Ascending aorta (tissue), 2 donors: ENCODE measurements at regions not wholly inside any gene's neighbourhood (a gene's known extent, or its start where the extent isn't known, plus 50 kb on each side); places are given as distances from the start of the nearest gene placed in this dataset.

Source experiments
- DNase-seq, 2 donors: peaks; one replicate each; pipeline ENCODE4 v3.0.0-alpha.2; 2019; ENCODE audit warnings: low spot score in 2 of 2
- H3K27ac ChIP-seq, 2 donors: fragments of 200-600 bp; sonication (generic); one replicate each; pipeline ENCODE4 v1.5.1; 2016 to 2017; ENCODE audit warnings: mild to moderate bottlenecking in 1 of 2
- H3K27me3 ChIP-seq: fragments of 200-600 bp; sonication (generic); one replicate; pipeline ENCODE4 v1.5.1; 2017
- H3K36me3 ChIP-seq, 2 donors: fragments of 200-600 bp; sonication (generic); one replicate each; pipeline ENCODE4 v1.5.1; 2016
- H3K4me1 ChIP-seq, 2 donors: fragments of 200-600 bp; sonication (generic); one replicate each; pipeline ENCODE4 v1.5.1; 2016 to 2017; ENCODE audit warnings: mild to moderate bottlenecking in 1 of 2
- H3K4me3 ChIP-seq, 2 donors: fragments of 200-600 bp; sonication (generic); one replicate each; pipeline ENCODE4 v1.5.1; 2016 to 2017; ENCODE audit warnings: mild to moderate bottlenecking in 1 of 2
- H3K9me3 ChIP-seq, 2 donors: fragments of 200-600 bp; sonication (generic); one replicate each; pipeline ENCODE4 v1.5.1; 2016
- CTCF ChIP-seq, 3 experiments: fragments of 200-600 bp in 2 of 3; fragments of 450-650 bp in 1 of 3; sonication (generic) in 2 of 3; IDR thresholded peaks; one replicate each; pipeline ENCODE4 v1.5.1; 2016 to 2019; ENCODE audit warnings: antibody characterized with exemption in 3 of 3, mild to moderate bottlenecking in 1 of 3, moderate library complexity in 1 of 3
- intact Hi-C: fragments of 100-400 bp; cut with DNase I; formaldehyde crosslinking; loops from one replicate; pipeline ENCODE4 v1.15.1; 2023

GRCh38 chr2:136222862-136223261 is 104.9 kb upstream of the CXCR4 start:
- DNase-seq: no peak
- intact Hi-C loops: no loop called here
- H3K9me3 ChIP-seq: no peaks in the 10 kb centered on the region
- TF ChIP-seq CTCF (IDR thresholded peaks at IDR 0.05): no peak
- no peak overlapping the region for H3K4me3 ChIP-seq
- no peaks in the 10 kb centered on the region for H3K4me1 ChIP-seq
- H3K27ac ChIP-seq: no peak overlapping the region
- no peaks in the 10 kb centered on the region for H3K27me3 ChIP-seq
- no peaks in the 10 kb centered on the region for H3K36me3 ChIP-seq

- Histone ChIP-seq H3K4me1 (no peaks in the 10 kb centered on the region), H3K27ac (no peak overlapping the region), H3K9me3 (no peaks in the 10 kb centered on the region), H3K4me3 (no peak overlapping the region), H3K27me3 (no peaks in the 10 kb centered on the region), H3K36me3 (no peaks in the 10 kb centered on the region)
- TF ChIP-seq CTCF (IDR thresholded peaks at IDR 0.05): no peak
- intact Hi-C loops: no loop called here
- DNase-seq: no peak
These were observed 103.1 kb upstream of the CXCR4 start for GRCh38 chr2:136221026-136221425.

DNA sequence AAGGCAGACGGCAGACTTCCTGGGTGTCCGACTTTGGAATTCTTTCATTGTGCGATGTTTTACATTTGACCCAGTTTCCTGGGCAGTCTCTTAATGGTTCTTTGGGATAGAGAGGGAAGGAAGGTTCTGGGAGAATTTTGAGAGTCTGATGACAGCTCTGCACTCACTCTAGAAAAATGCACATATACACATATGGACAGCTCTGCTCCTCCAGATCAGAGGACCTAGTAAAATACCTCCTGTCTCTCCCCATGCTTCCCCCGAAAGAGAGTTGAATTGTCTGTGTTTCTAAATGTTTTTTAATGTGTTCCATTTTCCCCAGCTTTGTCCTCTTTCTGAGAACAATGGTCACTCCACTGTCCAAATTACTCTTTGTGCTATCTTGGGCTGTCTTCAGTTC is 102.0 kb upstream of the CXCR4 start:
- H3K4me1 ChIP-seq: no peaks in the 10 kb centered on the region
- no peaks in the 10 kb centered on the region for H3K9me3 ChIP-seq
- intact Hi-C loops: no loop called here
- H3K27me3 ChIP-seq: no peaks in the 10 kb centered on the region
- no peak for TF ChIP-seq CTCF (IDR thresholded peaks at IDR 0.05)
- DNase-seq: no peak
- no peaks in the 10 kb centered on the region for H3K36me3 ChIP-seq
- no peak overlapping the region for H3K27ac ChIP-seq
- H3K4me3 ChIP-seq: no peak overlapping the region

DNA sequence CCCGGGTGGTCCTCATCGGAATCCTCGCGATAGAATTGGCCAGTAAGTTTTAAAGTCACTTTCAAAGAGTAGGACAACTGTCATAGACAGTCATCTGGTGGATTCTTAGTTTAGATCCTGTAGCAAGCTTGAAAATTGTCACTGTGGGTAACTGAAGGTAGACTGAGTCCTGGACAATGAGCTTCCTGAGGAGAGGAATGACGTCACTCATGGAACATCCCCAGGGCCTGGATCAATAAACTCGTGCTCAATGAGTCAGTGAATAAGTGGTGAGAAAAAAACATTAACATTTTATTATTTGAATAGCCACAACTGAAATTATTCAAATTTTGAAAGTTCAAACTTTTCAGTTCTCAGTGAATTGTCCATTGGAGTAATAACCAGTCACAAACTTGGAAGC is 101.4 kb upstream of the CXCR4 start:
- Histone ChIP-seq H3K27ac (no peak overlapping the region), H3K4me3 (no peak overlapping the region), H3K36me3 (no peaks in the 10 kb centered on the region), H3K4me1 (no peaks in the 10 kb centered on the region), H3K27me3 (no peaks in the 10 kb centered on the region), H3K9me3 (no peaks in the 10 kb centered on the region)
- intact Hi-C loops: no loop called here
- TF ChIP-seq CTCF (IDR thresholded peaks at IDR 0.05): no peak
- DNase-seq: no peak

DNA sequence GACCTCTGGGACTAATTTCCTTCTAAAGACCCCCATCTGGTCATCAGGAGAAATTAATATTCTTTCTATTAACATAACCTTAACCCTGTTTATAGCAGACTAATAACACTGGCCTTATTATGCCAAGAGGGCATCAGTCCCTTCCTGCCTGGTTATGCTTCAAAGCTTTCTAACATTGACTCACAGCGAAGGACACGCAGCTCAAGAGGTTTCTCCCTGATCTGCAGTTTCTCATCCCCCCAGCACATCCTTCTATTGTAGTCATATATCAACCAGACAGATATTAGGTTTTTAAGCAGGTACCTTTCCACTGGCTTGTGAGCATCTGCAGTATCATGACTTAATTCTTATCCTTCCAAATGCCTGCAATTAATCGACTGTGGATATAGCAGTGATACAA is 100.0 kb upstream of the CXCR4 start:
- H3K4me3 ChIP-seq: no peak overlapping the region
- H3K36me3 ChIP-seq: no peaks in the 10 kb centered on the region
- DNase-seq: no peak
- H3K9me3 ChIP-seq: no peaks in the 10 kb centered on the region
- no peak for TF ChIP-seq CTCF (IDR thresholded peaks at IDR 0.05)
- no peak overlapping the region for H3K27ac ChIP-seq
- intact Hi-C loops: no loop called here
- no peaks in the 10 kb centered on the region for H3K4me1 ChIP-seq
- H3K27me3 ChIP-seq: no peaks in the 10 kb centered on the region

DNA sequence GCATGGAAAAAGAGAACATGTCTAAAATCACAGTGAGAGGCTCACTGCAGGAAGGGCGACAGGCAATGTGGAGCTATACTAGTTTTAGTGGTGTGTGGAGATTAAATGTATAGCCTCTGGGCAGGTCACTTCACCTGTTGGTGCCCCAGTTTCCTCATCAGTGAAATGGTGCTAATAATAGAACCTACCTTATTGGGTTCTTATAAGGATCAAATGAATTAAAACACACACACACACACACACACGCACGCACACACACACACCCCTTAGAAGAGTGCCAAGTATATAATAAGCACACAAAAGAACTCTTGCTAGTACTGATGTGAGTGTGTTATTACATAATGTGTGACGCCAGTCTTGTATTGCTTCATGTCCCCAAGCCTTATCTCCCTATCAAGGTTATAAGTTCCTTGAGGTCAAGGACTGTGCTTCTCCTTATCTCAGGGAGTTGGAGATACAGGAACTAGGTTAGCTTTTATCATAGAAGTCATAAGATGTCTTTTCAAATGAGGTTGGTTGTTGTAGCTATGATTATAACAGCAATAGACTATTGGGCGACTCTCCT is 98.0 kb upstream of the CXCR4 start:
- no peak overlapping the region for H3K27ac ChIP-seq
- TF ChIP-seq CTCF (IDR thresholded peaks at IDR 0.05): no peak
- no peaks in the 10 kb centered on the region for H3K36me3 ChIP-seq
- no peaks in the 10 kb centered on the region for H3K27me3 ChIP-seq
- no peaks in the 10 kb centered on the region for H3K4me1 ChIP-seq
- intact Hi-C loops: no loop called here
- DNase-seq: no peak
- H3K9me3 ChIP-seq: no peaks in the 10 kb centered on the region
- no peak overlapping the region for H3K4me3 ChIP-seq
